ENCODE measurements at regions not wholly inside any gene's neighbourhood (a gene's known extent, or its start where the extent isn't known, plus 50 kb on each side); places are given as distances from the start of the nearest gene placed in this dataset.

DNA sequence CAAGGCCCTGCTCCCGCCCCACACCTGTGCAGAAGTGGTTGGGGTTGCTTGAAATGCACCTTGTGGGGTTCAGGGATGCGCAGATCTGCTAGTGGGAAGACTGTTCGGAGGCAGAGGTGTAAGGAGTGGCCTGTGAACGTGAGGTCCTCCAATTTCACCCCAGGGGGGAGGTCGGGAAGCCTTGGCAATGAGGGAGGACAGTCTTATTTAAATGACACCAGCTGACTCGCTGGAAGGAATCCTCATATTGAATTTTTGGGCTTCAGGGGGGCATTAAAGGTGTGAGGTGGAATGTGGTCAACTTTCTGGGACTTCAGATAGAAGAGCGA lies 218.8 kb upstream of the CELF2 start:
- TF ChIP-seq, protein P1, sequence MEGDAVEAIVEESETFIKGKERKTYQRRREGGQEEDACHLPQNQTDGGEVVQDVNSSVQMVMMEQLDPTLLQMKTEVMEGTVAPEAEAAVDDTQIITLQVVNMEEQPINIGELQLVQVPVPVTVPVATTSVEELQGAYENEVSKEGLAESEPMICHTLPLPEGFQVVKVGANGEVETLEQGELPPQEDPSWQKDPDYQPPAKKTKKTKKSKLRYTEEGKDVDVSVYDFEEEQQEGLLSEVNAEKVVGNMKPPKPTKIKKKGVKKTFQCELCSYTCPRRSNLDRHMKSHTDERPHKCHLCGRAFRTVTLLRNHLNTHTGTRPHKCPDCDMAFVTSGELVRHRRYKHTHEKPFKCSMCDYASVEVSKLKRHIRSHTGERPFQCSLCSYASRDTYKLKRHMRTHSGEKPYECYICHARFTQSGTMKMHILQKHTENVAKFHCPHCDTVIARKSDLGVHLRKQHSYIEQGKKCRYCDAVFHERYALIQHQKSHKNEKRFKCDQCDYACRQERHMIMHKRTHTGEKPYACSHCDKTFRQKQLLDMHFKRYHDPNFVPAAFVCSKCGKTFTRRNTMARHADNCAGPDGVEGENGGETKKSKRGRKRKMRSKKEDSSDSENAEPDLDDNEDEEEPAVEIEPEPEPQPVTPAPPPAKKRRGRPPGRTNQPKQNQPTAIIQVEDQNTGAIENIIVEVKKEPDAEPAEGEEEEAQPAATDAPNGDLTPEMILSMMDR (IDR thresholded peaks at IDR 0.05): no peak
- no peak for TF ChIP-seq EP300 (IDR thresholded peaks at IDR 0.05)
